HEK293T (cell line): ENCODE measurements at regions not wholly inside any gene's neighbourhood (a gene's known extent, or its start where the extent isn't known, plus 50 kb on each side); places are given as distances from the start of the nearest gene placed in this dataset.

ENCODE experiments used
- CTCF ChIA-PET: fragments of 350-600 bp; formaldehyde crosslinking; extraction: SDS; loops from one replicate; lab custom pipeline; 2021; ENCODE audit warnings: antibody characterized with exemption, inconsistent platforms; lab: Yijun Ruan, JAX
- POLR2A ChIA-PET: fragments of 350-600 bp; formaldehyde crosslinking; extraction: SDS; loops from one replicate; lab custom pipeline; 2020; ENCODE audit warnings: antibody characterized with exemption, inconsistent platforms; lab: Yijun Ruan, JAX
- DNase-seq: peaks from one replicate; pipeline ENCODE4 v3.0.0; 2012; ENCODE audit warnings: mixed read lengths; ENCODE audit errors: extremely low spot score
- ARNT ChIP-seq: fragments of 450-650 bp; IDR thresholded peaks from 2 replicates; pipeline ENCODE4 v1.6.1; 2017; ENCODE audit warnings: mild to moderate bottlenecking
- BHLHE40 ChIP-seq: fragments of 450-650 bp; IDR thresholded peaks from 2 replicates; pipeline ENCODE4 v1.6.1; 2016; ENCODE audit warnings: mild to moderate bottlenecking, moderate library complexity, borderline replicate concordance
- CTBP1 ChIP-seq: fragments of 450-650 bp; IDR thresholded peaks from 2 replicates; pipeline ENCODE4 v1.6.1; 2016; ENCODE audit warnings: borderline replicate concordance
- ELF4 ChIP-seq: fragments of 450-650 bp; IDR thresholded peaks from 2 replicates; pipeline ENCODE4 v1.6.1; 2017; ENCODE audit warnings: antibody characterized with exemption
- FOXA1 ChIP-seq: fragments of 450-650 bp; IDR thresholded peaks from 2 replicates; pipeline ENCODE4 v1.6.1; 2016; ENCODE audit warnings: mild to moderate bottlenecking
- FOXK2 ChIP-seq: fragments of 450-650 bp; IDR thresholded peaks from 2 replicates; pipeline ENCODE4 v1.6.1; 2016; ENCODE audit warnings: mild to moderate bottlenecking
- FOXM1 ChIP-seq: fragments of 450-650 bp; IDR thresholded peaks from 2 replicates; pipeline ENCODE4 v1.6.1; 2017; ENCODE audit warnings: mild to moderate bottlenecking, borderline replicate concordance
- HDGF ChIP-seq: fragments of 450-650 bp; IDR thresholded peaks from 2 replicates; pipeline ENCODE4 v1.6.1; 2017; ENCODE audit warnings: antibody characterized with exemption, borderline replicate concordance
- L3MBTL2 ChIP-seq: fragments of 450-650 bp; conservative IDR thresholded peaks from 2 replicates; pipeline ENCODE4 v1.6.1; 2016; ENCODE audit warnings: mild to moderate bottlenecking
- LEF1 ChIP-seq: fragments of 450-650 bp; IDR thresholded peaks from 2 replicates; pipeline ENCODE4 v1.6.1; 2017; ENCODE audit warnings: mild to moderate bottlenecking, borderline replicate concordance
- NFRKB ChIP-seq: fragments of 450-650 bp; IDR thresholded peaks from 2 replicates; pipeline ENCODE4 v1.6.1; 2016; ENCODE audit warnings: mild to moderate bottlenecking, moderate library complexity
- SP1 ChIP-seq: fragments of 450-650 bp; IDR thresholded peaks from 2 replicates; pipeline ENCODE4 v1.6.1; 2017
- SUZ12 ChIP-seq: fragments of 450-650 bp; IDR thresholded peaks from 2 replicates; pipeline ENCODE4 v1.6.1; 2016; ENCODE audit warnings: mild to moderate bottlenecking
- TARDBP ChIP-seq: fragments of 450-650 bp; IDR thresholded peaks from 2 replicates; pipeline ENCODE4 v1.6.1; 2016
- ZNF384 ChIP-seq: fragments of 450-650 bp; IDR thresholded peaks from 2 replicates; pipeline ENCODE4 v1.6.1; 2016
- TF ChIP-seq, protein P1 (sequence below): fragments of 450-650 bp; IDR thresholded peaks from 2 replicates; pipeline ENCODE4 v1.6.1; 2016

GRCh38 chr3:189053322-189053721 lies 118.4 kb upstream of the TPRG1 start:
- ChIA-PET POLR2A (no interaction called here), CTCF (no interaction called here)
- TF ChIP-seq, protein P1, sequence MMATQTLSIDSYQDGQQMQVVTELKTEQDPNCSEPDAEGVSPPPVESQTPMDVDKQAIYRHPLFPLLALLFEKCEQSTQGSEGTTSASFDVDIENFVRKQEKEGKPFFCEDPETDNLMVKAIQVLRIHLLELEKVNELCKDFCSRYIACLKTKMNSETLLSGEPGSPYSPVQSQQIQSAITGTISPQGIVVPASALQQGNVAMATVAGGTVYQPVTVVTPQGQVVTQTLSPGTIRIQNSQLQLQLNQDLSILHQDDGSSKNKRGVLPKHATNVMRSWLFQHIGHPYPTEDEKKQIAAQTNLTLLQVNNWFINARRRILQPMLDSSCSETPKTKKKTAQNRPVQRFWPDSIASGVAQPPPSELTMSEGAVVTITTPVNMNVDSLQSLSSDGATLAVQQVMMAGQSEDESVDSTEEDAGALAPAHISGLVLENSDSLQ: no peak
- no peak for DNase-seq

- TF ChIP-seq ELF4 (no peak), CTBP1 (no peak), SP1 (no peak), SUZ12 (no peak), FOXK2 (no peak), L3MBTL2 (no peak), HDGF (no peak), FOXA1 (no peak), NFRKB (no peak), LEF1 (no peak), ARNT (no peak), TARDBP (no peak), BHLHE40 (no peak)
- TF ChIP-seq, protein P1: no peak
- POLR2A ChIA-PET: no interaction called here
- no peak for DNase-seq
- CTCF ChIA-PET: no interaction called here
Observed at GRCh38 chr3:189056646-189057335, 115.0 kb upstream of the TPRG1 start.

DNA sequence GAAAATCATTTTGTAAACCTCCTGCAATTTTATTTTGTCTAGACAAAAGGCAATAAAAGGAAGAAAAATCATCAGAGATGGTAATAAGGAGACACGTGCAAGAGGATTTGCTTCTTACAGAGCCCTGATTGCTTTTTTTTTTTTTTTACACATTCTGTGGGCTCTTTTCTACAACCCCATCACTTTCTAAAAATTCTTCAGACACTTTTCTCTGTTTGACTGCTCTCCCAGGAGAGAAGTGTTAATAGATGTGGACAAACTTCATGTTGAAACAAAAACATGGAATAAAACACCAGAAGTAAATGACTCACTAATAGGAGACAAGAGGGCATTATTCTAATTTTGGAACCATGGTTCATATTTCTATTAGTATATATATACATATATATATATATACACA lies 114.4 kb upstream of the TPRG1 start:
- ChIA-PET POLR2A (no interaction called here), CTCF (no interaction called here)
- DNase-seq: no peak
- TF ChIP-seq, protein P1: no peak
- TF ChIP-seq BHLHE40 (no peak), CTBP1 (no peak), FOXK2 (no peak), SP1 (no peak)

- DNase-seq: no peak
- ChIA-PET CTCF (no interaction called here), POLR2A (no interaction called here)
- TF ChIP-seq CTBP1: no peak
- no peak for TF ChIP-seq SUZ12
- TF ChIP-seq ZNF384: no peak
- TF ChIP-seq NFRKB: no peak
- no peak for TF ChIP-seq FOXK2
- no peak for TF ChIP-seq ELF4
- no peak for TF ChIP-seq BHLHE40
- TF ChIP-seq, protein P1: no peak
Observed at GRCh38 chr3:189058071-189058470, 113.7 kb upstream of the TPRG1 start.

GRCh38 chr3:189070965-189071364 lies 100.8 kb upstream of the TPRG1 start:
- TF ChIP-seq HDGF: no peak
- TF ChIP-seq SP1: no peak
- no peak for TF ChIP-seq CTBP1
- TF ChIP-seq LEF1: no peak
- no peak for TF ChIP-seq FOXM1
- no peak for TF ChIP-seq BHLHE40
- no peak for TF ChIP-seq NFRKB
- TF ChIP-seq L3MBTL2: no peak
- TF ChIP-seq ARNT: no peak
- no peak for TF ChIP-seq ZNF384
- no peak for TF ChIP-seq FOXA1
- no peak for TF ChIP-seq TARDBP
- TF ChIP-seq, protein P1: no peak
- no peak for TF ChIP-seq SUZ12
- TF ChIP-seq FOXK2: no peak
- no peak for TF ChIP-seq ELF4
- DNase-seq: no peak
- CTCF ChIA-PET: no interaction called here
- POLR2A ChIA-PET: no interaction called here

GRCh38 chr3:189071446-189071845 lies 100.3 kb upstream of the TPRG1 start:
- TF ChIP-seq SP1 (no peak), FOXM1 (no peak), FOXA1 (no peak), ZNF384 (no peak), ELF4 (no peak), BHLHE40 (no peak), LEF1 (no peak), NFRKB (no peak), FOXK2 (no peak), TARDBP (no peak), ARNT (no peak), L3MBTL2 (no peak), SUZ12 (no peak)
- TF ChIP-seq, protein P1: no peak
- no peak for DNase-seq
- ChIA-PET POLR2A (no interaction called here), CTCF (no interaction called here)
